Transverse colon (tissue), 4 donors: ENCODE measurements at regions not wholly inside any gene's neighbourhood (a gene's known extent, or its start where the extent isn't known, plus 50 kb on each side); places are given as distances from the start of the nearest gene placed in this dataset.

ENCODE experiments used
- DNase-seq: peaks from one replicate; pipeline ENCODE4 v3.0.0-alpha.2; 2019
- H3K27ac ChIP-seq, 4 donors: fragments of 200-600 bp; sonication (generic); 2 replicates each; pipeline ENCODE4 v1.5.1; 2016 to 2018; ENCODE audit warnings: inconsistent platforms in 4 of 4
- H3K27me3 ChIP-seq: fragments of 200-600 bp; sonication (generic); 2 replicates; pipeline ENCODE4 v1.5.1; 2017; ENCODE audit warnings: inconsistent platforms
- H3K36me3 ChIP-seq, 4 donors: fragments of 200-600 bp; sonication (generic); 2 replicates each; pipeline ENCODE4 v1.5.1; 2017 to 2019; ENCODE audit warnings: inconsistent platforms in 4 of 4
- H3K4me1 ChIP-seq, 4 donors: fragments of 200-600 bp; sonication (generic); 2 replicates each; pipeline ENCODE4 v1.5.1; 2017 to 2020; ENCODE audit warnings: inconsistent platforms in 4 of 4
- H3K4me3 ChIP-seq, 4 donors: fragments of 200-600 bp; sonication (generic); 1 replicate in 1 of 4; 2 replicates in 3 of 4; pipeline versions ENCODE4 v1.5.1 to v1.6.1; 2017 to 2019; ENCODE audit warnings: inconsistent platforms in 4 of 4
- H3K9me3 ChIP-seq, 2 donors: fragments of 200-600 bp; sonication (generic); 2 replicates each; pipeline ENCODE4 v1.5.1; 2017 to 2019; ENCODE audit warnings: inconsistent platforms in 2 of 2
- CTCF ChIP-seq, 5 experiments: fragments of 200-600 bp in 3 of 5; fragments of 450-650 bp in 2 of 5; sonication (generic) in 3 of 5; IDR thresholded peaks; 1 replicate in 2 of 5; 2 replicates in 3 of 5; pipeline ENCODE4 v1.5.1; 2016 to 2017; ENCODE audit warnings: antibody characterized with exemption in 5 of 5, inconsistent platforms in 3 of 5, mild to moderate bottlenecking in 2 of 5, moderate library complexity in 1 of 5
- EP300 ChIP-seq: sonication (generic); formaldehyde crosslinking; IDR thresholded peaks from one replicate; pipeline ENCODE4 v1.6.1; 2017; ENCODE audit warnings: antibody characterized with exemption, low read depth
- POLR2A ChIP-seq: fragments of 450-650 bp; IDR thresholded peaks from one replicate; pipeline ENCODE4 v1.6.1; 2016; ENCODE audit warnings: antibody characterized with exemption, mild to moderate bottlenecking, moderate library complexity
- POLR2AphosphoS5 ChIP-seq, 3 donors: sonication (generic); formaldehyde crosslinking; IDR thresholded peaks; one replicate each; pipeline ENCODE4 v1.6.1; 2016; ENCODE audit warnings: antibody characterized with exemption in 3 of 3
- WGBS, 2 donors: methylation state at CpG; one replicate each; pipeline ENCODE4 v1.1.5; 2018; ENCODE audit warnings: low coverage in 1 of 2; 5-methylcytosine and 5-hydroxymethylcytosine counted together
- in situ Hi-C, 4 donors: fragments of 200-750 bp; cut with MboI; loops; one replicate each; pipeline versions ENCODE4 v1.15.0 to v1.15.1; 2017; ENCODE audit warnings: low sequenced_read_pairs in 3 of 4, low pct_ligation_motif_present in 1 of 4, low pct_unique_long_range_greater_than_20kb in 1 of 4
- intact Hi-C: fragments of 100-400 bp; cut with DNase I; formaldehyde crosslinking; loops from one replicate; pipeline ENCODE4 v1.15.1; 2023; ENCODE audit warnings: low total_unique reads

- intact Hi-C loops (no loop called here), in situ Hi-C loops (no loop called here)
- no peak for DNase-seq
- Histone ChIP-seq H3K9me3 (no peaks in the 10 kb centered on the region), H3K4me1 (peaks cover 15 to 33% (median 21%) of the 10 kb centered on the region in 4 donors), H3K4me3 (no peak overlapping the region), H3K27ac (peak overlapping the region; percentile 24 to 48 (median 37)), H3K27me3 (no peaks in the 10 kb centered on the region), H3K36me3 (no peaks in the 10 kb centered on the region)
- no peak for TF ChIP-seq EP300
- TF ChIP-seq POLR2A: no peak
- TF ChIP-seq CTCF (IDR thresholded peaks at IDR 0.05): no peak
- TF ChIP-seq POLR2AphosphoS5 (IDR thresholded peaks at IDR 0.05): no peak
- WGBS, 2 donors: 90% methylated on average over 7 of the region's 14 CpGs; no CpG with 5 or more reads in 1 of the 2 donors
Measured at GRCh38 chr12:123070267-123071081, 80.4 kb downstream of the PITPNM2 start.

DNA sequence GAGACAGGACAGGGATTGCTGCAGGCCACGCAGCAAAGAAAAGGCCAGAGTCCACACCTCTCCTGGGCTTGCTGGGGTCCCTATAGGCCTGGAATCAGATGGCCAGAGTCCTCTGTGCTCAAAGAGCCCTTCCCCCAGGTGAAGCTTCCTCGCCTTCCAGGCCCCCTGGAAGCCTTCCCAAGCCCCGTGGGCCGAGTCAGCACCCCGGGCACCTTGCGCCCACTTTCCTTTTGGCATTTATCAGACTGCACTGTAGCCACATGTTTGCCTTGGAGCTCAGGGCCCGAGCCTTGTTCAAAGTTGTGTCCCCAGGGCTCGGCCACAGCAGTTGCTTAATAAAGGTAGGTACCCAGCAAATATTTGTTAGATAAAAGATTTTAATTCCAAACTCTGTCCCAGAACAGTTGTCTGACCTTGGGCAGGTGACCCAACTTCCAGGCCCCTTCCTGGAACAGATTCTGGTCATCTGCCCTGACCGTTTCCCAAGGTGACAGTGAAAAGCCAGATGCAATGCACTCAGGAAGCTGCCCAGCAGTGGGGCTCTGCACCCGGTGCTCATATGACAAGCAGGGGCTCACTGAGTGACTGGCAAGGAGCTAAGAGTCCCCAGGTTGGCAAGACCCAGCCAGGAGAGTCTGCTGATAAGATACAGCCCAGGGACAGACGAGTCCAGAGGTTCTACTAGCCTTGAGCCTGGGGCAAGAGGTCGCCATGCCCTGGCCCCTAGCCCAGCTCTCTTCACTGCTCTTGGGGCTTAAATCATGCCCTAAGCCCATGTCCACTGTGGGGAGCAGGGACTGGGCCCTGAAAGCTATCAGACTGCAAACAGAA lies 81.2 kb downstream of the PITPNM2 start:
- Histone ChIP-seq H3K4me3 (no peak overlapping the region), H3K4me1 (peaks cover 16 to 33% (median 23%) of the 10 kb centered on the region in 4 donors), H3K9me3 (no peaks in the 10 kb centered on the region), H3K27ac (no peak overlapping the region), H3K36me3 (no peaks in the 10 kb centered on the region), H3K27me3 (no peaks in the 10 kb centered on the region)
- no peak for TF ChIP-seq EP300
- no peak for TF ChIP-seq POLR2AphosphoS5 (IDR thresholded peaks at IDR 0.05)
- no peak for TF ChIP-seq CTCF (IDR thresholded peaks at IDR 0.05)
- TF ChIP-seq POLR2A: no peak
- in situ Hi-C loops (no loop called here), intact Hi-C loops (no loop called here)
- 87% methylated on average over 11 of the region's 12 CpGs; no CpG with 5 or more reads in 1 of the 2 donors for WGBS, 2 donors
- DNase-seq: no peak

DNA sequence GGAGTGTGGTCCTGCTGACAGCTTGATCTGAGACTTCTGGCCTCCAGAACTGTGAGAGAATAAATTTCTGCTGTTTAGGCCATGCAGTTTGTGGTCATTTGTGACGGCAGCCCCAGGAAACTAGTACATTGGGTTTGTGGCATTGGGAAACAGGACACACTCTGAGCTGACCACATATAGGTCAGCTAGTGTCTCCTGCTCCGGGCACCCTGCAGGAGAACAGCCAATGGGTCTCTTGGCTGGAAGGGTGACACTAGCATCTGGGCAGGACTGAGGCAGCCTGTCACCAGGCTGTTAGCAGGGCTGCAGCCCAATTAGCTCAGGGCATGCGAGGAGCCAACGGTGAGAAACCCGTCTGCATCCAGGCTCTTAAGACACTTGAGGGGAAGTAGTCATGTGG lies 83.2 kb downstream of the PITPNM2 start:
- TF ChIP-seq POLR2A (no peak), POLR2AphosphoS5 (IDR thresholded peaks at IDR 0.05) (no peak)
- 77% methylated on average over 4 of the region's 5 CpGs; no CpG with 5 or more reads in 1 of the 2 donors for WGBS, 2 donors
- intact Hi-C loops (no loop called here), in situ Hi-C loops (no loop called here)
- Histone ChIP-seq H3K27ac (no peak overlapping the region), H3K4me1 (peaks cover 31 to 52% (median 40%) of the 10 kb centered on the region in 4 donors), H3K4me3 (no peak overlapping the region), H3K36me3 (no peaks in the 10 kb centered on the region), H3K27me3 (no peaks in the 10 kb centered on the region), H3K9me3 (no peaks in the 10 kb centered on the region)
- no peak for DNase-seq

DNA sequence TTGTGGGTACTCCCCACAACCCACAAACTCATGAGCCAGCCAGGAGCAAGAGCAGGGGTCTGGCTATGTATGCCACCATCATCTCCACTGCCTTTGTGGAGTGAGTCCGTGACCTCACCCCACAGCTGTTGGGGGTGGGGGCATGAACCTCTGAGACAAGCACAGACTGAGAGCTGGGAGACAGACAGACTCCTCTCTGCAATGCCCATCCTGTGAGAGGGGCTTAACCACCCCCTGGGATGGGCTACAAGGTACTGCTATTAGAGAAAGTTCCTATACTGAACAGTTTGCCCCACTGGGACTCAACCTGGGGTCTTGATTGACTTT lies 84.5 kb downstream of the PITPNM2 start:
- no peak for DNase-seq
- in situ Hi-C loops: no loop called here

More for the DNA sequence above, 84.5 kb downstream of the PITPNM2 start:
- Histone ChIP-seq H3K4me3 (no peak overlapping the region), H3K4me1 (peaks cover 35 to 58% (median 44%) of the 10 kb centered on the region in 4 donors), H3K27me3 (no peaks in the 10 kb centered on the region), H3K36me3 (no peaks in the 10 kb centered on the region), H3K9me3 (no peaks in the 10 kb centered on the region), H3K27ac (peak overlapping the region in 1 of 4 donors; percentile 78)
- 92% methylated on average over 1 of the region's 1 CpG; no CpG with 5 or more reads in 1 of the 2 donors for WGBS, 2 donors
- intact Hi-C loops: no loop called here
- TF ChIP-seq POLR2A (no peak), EP300 (no peak), CTCF (IDR thresholded peaks at IDR 0.05) (no peak), POLR2AphosphoS5 (IDR thresholded peaks at IDR 0.05) (no peak)
